GM19397 (cell line): ENCODE measurements at regions not wholly inside any gene's neighbourhood (a gene's known extent, or its start where the extent isn't known, plus 50 kb on each side); places are given as distances from the start of the nearest gene placed in this dataset.

ENCODE experiments used
- ATAC-seq: cut with Tn5 transposase; IDR thresholded peaks from one replicate; pipeline ENCODE4 v1.9.1; 2021; ENCODE audit warnings: mild to moderate bottlenecking, moderate library complexity; ENCODE audit not compliant: unreplicated experiment

- peak; percentile 82 for ATAC-seq
Measured at GRCh38 chr12:92034858-92035401, 110.7 kb downstream of the BTG1 start.

GRCh38 chr12:92034083-92034482 is 111.6 kb downstream of the BTG1 start:
- ATAC-seq: no peak

GRCh38 chr12:92032965-92033364 is 112.7 kb downstream of the BTG1 start:
- ATAC-seq: no peak

- ATAC-seq: no peak
Measured at GRCh38 chr12:92032101-92032500, 113.5 kb downstream of the BTG1 start.

GRCh38 chr12:92030618-92031017 is 115.0 kb downstream of the BTG1 start:
- ATAC-seq: peak; percentile 60

- no peak for ATAC-seq
Measured at GRCh38 chr12:92029902-92030586, 115.6 kb downstream of the BTG1 start.

- no peak for ATAC-seq
Measured at GRCh38 chr12:92029136-92029535, 116.5 kb downstream of the BTG1 start.

GRCh38 chr12:92028441-92028709 is 117.3 kb downstream of the BTG1 start:
- ATAC-seq: no peak

GRCh38 chr12:92027701-92028440 is 117.8 kb downstream of the BTG1 start:
- no peak for ATAC-seq

GRCh38 chr12:92027243-92027642 is 118.4 kb downstream of the BTG1 start:
- ATAC-seq: no peak

- ATAC-seq: no peak
Measured at GRCh38 chr12:92025462-92026207, 120.0 kb downstream of the BTG1 start.

- no peak for ATAC-seq
Measured at GRCh38 chr12:92022093-92022492, 123.6 kb downstream of the BTG1 start.

- ATAC-seq: no peak
Measured at GRCh38 chr12:92021666-92022035, 124.0 kb downstream of the BTG1 start.

- ATAC-seq: no peak
Measured at GRCh38 chr12:92020983-92021665, 124.5 kb downstream of the BTG1 start.

GRCh38 chr12:92019491-92020277 is 126.0 kb downstream of the BTG1 start:
- ATAC-seq: no peak

- ATAC-seq: no peak
Measured at GRCh38 chr12:92012691-92013090, 133.0 kb downstream of the BTG1 start.

- no peak for ATAC-seq
Measured at GRCh38 chr12:92010853-92011701, 134.6 kb downstream of the BTG1 start.

- ATAC-seq: no peak
Measured at GRCh38 chr12:92010368-92010767, 135.3 kb downstream of the BTG1 start.

GRCh38 chr12:92008345-92008744 is 137.3 kb downstream of the BTG1 start:
- no peak for ATAC-seq

GRCh38 chr12:92007787-92008186 is 137.9 kb downstream of the BTG1 start:
- no peak for ATAC-seq
